ENCODE measurements at regions not wholly inside any gene's neighbourhood (a gene's known extent, or its start where the extent isn't known, plus 50 kb on each side); places are given as distances from the start of the nearest gene placed in this dataset.

DNA sequence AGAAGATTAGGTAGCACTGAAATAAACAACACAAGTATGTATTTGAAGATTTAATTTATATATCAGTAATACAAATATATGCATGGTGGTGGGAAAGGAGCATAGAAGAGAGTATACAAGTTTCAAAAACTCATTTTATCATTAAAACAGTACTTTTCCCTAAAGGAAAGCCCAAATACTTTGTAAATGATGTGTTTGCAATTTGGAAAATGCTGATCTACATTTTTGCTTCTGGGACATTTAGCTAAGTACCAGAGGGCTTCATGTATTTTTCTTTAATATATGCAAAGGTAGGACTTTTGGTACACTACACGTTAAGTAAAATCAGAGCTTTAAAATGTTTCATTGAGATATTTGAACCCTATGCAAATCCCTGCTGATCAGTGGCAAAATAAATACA is 1624.2 kb downstream of the SUCLG1 start:
- TF ChIP-seq FOXM1 (IDR thresholded peaks at IDR 0.05; ENCODE audit: low read depth, low read length) (no peak), TCF12 (IDR thresholded peaks at IDR 0.05; ENCODE audit: low read depth, low read length) (no peak), NRF1 (conservative IDR thresholded peaks at IDR 0.05; ENCODE audit: low read depth, low read length) (no peak), RCOR1 (conservative IDR thresholded peaks at IDR 0.05; ENCODE audit: low read depth, low read length) (no peak), SPI1 (IDR thresholded peaks at IDR 0.05; ENCODE audit: borderline replicate concordance, insufficient read depth, low read depth, low read length) (no peak), HDAC2 (IDR thresholded peaks at IDR 0.05) (no peak), BHLHE40 (IDR thresholded peaks at IDR 0.05; ENCODE audit: borderline replicate concordance in 1 of 2, low read depth in 2 of 2, low read length in 1 of 2) (no peak), TCF3 (IDR thresholded peaks at IDR 0.05; ENCODE audit: borderline replicate concordance, insufficient read depth, low read depth, low read length) (no peak), YY1 (IDR thresholded peaks at IDR 0.05; ENCODE audit: low read depth, low read length) (no peak)
- TF ChIP-seq, protein P1, sequence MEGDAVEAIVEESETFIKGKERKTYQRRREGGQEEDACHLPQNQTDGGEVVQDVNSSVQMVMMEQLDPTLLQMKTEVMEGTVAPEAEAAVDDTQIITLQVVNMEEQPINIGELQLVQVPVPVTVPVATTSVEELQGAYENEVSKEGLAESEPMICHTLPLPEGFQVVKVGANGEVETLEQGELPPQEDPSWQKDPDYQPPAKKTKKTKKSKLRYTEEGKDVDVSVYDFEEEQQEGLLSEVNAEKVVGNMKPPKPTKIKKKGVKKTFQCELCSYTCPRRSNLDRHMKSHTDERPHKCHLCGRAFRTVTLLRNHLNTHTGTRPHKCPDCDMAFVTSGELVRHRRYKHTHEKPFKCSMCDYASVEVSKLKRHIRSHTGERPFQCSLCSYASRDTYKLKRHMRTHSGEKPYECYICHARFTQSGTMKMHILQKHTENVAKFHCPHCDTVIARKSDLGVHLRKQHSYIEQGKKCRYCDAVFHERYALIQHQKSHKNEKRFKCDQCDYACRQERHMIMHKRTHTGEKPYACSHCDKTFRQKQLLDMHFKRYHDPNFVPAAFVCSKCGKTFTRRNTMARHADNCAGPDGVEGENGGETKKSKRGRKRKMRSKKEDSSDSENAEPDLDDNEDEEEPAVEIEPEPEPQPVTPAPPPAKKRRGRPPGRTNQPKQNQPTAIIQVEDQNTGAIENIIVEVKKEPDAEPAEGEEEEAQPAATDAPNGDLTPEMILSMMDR (IDR thresholded peaks at IDR 0.05 in 2 of 3, conservative IDR thresholded peaks at IDR 0.05 in 1 of 3; ENCODE audit: control insufficient read depth in 2 of 3, extremely low read depth in 1 of 3, insufficient read depth in 1 of 3, low read depth in 3 of 3, low read length in 3 of 3): no peak
- TF ChIP-seq, protein P2, sequence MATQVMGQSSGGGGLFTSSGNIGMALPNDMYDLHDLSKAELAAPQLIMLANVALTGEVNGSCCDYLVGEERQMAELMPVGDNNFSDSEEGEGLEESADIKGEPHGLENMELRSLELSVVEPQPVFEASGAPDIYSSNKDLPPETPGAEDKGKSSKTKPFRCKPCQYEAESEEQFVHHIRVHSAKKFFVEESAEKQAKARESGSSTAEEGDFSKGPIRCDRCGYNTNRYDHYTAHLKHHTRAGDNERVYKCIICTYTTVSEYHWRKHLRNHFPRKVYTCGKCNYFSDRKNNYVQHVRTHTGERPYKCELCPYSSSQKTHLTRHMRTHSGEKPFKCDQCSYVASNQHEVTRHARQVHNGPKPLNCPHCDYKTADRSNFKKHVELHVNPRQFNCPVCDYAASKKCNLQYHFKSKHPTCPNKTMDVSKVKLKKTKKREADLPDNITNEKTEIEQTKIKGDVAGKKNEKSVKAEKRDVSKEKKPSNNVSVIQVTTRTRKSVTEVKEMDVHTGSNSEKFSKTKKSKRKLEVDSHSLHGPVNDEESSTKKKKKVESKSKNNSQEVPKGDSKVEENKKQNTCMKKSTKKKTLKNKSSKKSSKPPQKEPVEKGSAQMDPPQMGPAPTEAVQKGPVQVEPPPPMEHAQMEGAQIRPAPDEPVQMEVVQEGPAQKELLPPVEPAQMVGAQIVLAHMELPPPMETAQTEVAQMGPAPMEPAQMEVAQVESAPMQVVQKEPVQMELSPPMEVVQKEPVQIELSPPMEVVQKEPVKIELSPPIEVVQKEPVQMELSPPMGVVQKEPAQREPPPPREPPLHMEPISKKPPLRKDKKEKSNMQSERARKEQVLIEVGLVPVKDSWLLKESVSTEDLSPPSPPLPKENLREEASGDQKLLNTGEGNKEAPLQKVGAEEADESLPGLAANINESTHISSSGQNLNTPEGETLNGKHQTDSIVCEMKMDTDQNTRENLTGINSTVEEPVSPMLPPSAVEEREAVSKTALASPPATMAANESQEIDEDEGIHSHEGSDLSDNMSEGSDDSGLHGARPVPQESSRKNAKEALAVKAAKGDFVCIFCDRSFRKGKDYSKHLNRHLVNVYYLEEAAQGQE (IDR thresholded peaks at IDR 0.05; ENCODE audit: low read depth, low read length): no peak
